ENCODE measurements at regions not wholly inside any gene's neighbourhood (a gene's known extent, or its start where the extent isn't known, plus 50 kb on each side); places are given as distances from the start of the nearest gene placed in this dataset.

- no peak for DNase-seq
Observed at GRCh38 chr7:17132726-17133125, 165.7 kb upstream of the AHR start.

- no peak for DNase-seq
Observed at GRCh38 chr7:17133977-17134376, 164.5 kb upstream of the AHR start.

GRCh38 chr7:17134786-17135185 is 163.7 kb upstream of the AHR start:
- no peak for DNase-seq

GRCh38 chr7:17136126-17136525 is 162.3 kb upstream of the AHR start:
- DNase-seq: no peak

GRCh38 chr7:17139081-17139480 is 159.4 kb upstream of the AHR start:
- DNase-seq: no peak

- DNase-seq: no peak
Observed at GRCh38 chr7:17140406-17140805, 158.0 kb upstream of the AHR start.

- DNase-seq: no peak
Observed at GRCh38 chr7:17142831-17143541, 155.5 kb upstream of the AHR start.

GRCh38 chr7:17144322-17144721 is 154.1 kb upstream of the AHR start:
- no peak for DNase-seq

- DNase-seq: no peak
Observed at GRCh38 chr7:17146621-17147020, 151.8 kb upstream of the AHR start.

- no peak for DNase-seq
Observed at GRCh38 chr7:17147409-17147808, 151.0 kb upstream of the AHR start.

GRCh38 chr7:17150018-17150417 is 148.4 kb upstream of the AHR start:
- DNase-seq: no peak

GRCh38 chr7:17152721-17153120 is 145.7 kb upstream of the AHR start:
- no peak for DNase-seq

- no peak for DNase-seq
Observed at GRCh38 chr7:17153536-17153935, 144.9 kb upstream of the AHR start.

- no peak for DNase-seq
Observed at GRCh38 chr7:17155529-17155928, 142.9 kb upstream of the AHR start.

- no peak for DNase-seq
Observed at GRCh38 chr7:17158261-17158660, 140.2 kb upstream of the AHR start.

- DNase-seq: no peak
Observed at GRCh38 chr7:17159500-17160037, 138.9 kb upstream of the AHR start.

- no peak for DNase-seq
Observed at GRCh38 chr7:17166824-17167379, 131.6 kb upstream of the AHR start.

GRCh38 chr7:17168416-17168815 is 130.0 kb upstream of the AHR start:
- DNase-seq: no peak

GRCh38 chr7:17171427-17171826 is 127.0 kb upstream of the AHR start:
- DNase-seq: no peak

GRCh38 chr7:17176371-17177032 is 122.0 kb upstream of the AHR start:
- no peak for DNase-seq

- no peak for DNase-seq
Observed at GRCh38 chr7:17178545-17178944, 119.9 kb upstream of the AHR start.

GRCh38 chr7:17181482-17181881 is 117.0 kb upstream of the AHR start:
- no peak for DNase-seq

- DNase-seq: no peak
Observed at GRCh38 chr7:17183630-17184328, 114.7 kb upstream of the AHR start.
